ENCODE measurements at regions not wholly inside any gene's neighbourhood (a gene's known extent, or its start where the extent isn't known, plus 50 kb on each side); places are given as distances from the start of the nearest gene placed in this dataset.

DNA sequence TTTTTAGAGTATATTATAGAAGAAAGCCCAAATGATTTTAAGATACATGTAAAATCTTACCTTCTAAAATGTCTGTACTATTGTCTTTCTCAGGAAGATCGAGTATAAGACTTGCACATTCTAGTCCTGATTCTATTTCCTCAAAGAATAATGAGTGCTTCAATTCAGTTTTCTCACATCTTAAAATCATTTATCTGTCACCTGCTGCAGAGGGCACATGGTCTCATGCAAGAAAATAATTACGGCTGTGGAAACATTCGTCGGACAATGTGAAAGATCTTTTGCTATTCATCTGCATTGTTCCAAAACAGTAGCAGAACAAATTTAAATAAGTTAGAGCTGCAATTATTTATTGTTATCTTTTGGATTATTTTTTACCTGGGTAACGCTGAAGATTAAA lies 1403.5 kb downstream of the PCDH9 start:
- TF ChIP-seq, protein P1, sequence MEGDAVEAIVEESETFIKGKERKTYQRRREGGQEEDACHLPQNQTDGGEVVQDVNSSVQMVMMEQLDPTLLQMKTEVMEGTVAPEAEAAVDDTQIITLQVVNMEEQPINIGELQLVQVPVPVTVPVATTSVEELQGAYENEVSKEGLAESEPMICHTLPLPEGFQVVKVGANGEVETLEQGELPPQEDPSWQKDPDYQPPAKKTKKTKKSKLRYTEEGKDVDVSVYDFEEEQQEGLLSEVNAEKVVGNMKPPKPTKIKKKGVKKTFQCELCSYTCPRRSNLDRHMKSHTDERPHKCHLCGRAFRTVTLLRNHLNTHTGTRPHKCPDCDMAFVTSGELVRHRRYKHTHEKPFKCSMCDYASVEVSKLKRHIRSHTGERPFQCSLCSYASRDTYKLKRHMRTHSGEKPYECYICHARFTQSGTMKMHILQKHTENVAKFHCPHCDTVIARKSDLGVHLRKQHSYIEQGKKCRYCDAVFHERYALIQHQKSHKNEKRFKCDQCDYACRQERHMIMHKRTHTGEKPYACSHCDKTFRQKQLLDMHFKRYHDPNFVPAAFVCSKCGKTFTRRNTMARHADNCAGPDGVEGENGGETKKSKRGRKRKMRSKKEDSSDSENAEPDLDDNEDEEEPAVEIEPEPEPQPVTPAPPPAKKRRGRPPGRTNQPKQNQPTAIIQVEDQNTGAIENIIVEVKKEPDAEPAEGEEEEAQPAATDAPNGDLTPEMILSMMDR (IDR thresholded peaks at IDR 0.05), result no peak
- TF ChIP-seq POLR2AphosphoS5 (IDR thresholded peaks at IDR 0.05), result no peak

Data from prostate gland (tissue), 2 donors.